NCI-H1694 treated with DMSO at 0.1 percent for 48 hours (cell line): ENCODE measurements at regions not wholly inside any gene's neighbourhood (a gene's known extent, or its start where the extent isn't known, plus 50 kb on each side); places are given as distances from the start of the nearest gene placed in this dataset.

Experiments
- DNase-seq: peaks from one replicate; lab custom pipeline; 2025; lab: John Stamatoyannopoulos, UW

GRCh38 chr5:167754501-167755021, 536.9 kb upstream of the WWC1 start:
- no peak for DNase-seq

GRCh38 chr5:167755420-167755819, 536.0 kb upstream of the WWC1 start:
- no peak for DNase-seq

GRCh38 chr5:167759057-167759821, 532.2 kb upstream of the WWC1 start:
- no peak for DNase-seq

GRCh38 chr5:167763772-167764171, 527.7 kb upstream of the WWC1 start:
- no peak for DNase-seq

GRCh38 chr5:167764641-167765289, 526.7 kb upstream of the WWC1 start:
- DNase-seq: no peak

- DNase-seq: no peak
Observed at GRCh38 chr5:167765352-167765751, 526.1 kb upstream of the WWC1 start.

- no peak for DNase-seq
Observed at GRCh38 chr5:167766957-167767356, 524.5 kb upstream of the WWC1 start.

GRCh38 chr5:167767795-167768194, 523.6 kb upstream of the WWC1 start:
- no peak for DNase-seq

- no peak for DNase-seq
Observed at GRCh38 chr5:167769846-167770413, 521.5 kb upstream of the WWC1 start.

- DNase-seq: no peak
Observed at GRCh38 chr5:167770461-167770860, 521.0 kb upstream of the WWC1 start.

- DNase-seq: no peak
Observed at GRCh38 chr5:167771571-167771970, 519.9 kb upstream of the WWC1 start.

- no peak for DNase-seq
Observed at GRCh38 chr5:167773668-167774301, 517.7 kb upstream of the WWC1 start.

GRCh38 chr5:167777746-167778145, 513.7 kb upstream of the WWC1 start:
- DNase-seq: no peak

- DNase-seq: no peak
Observed at GRCh38 chr5:167778228-167778627, 513.2 kb upstream of the WWC1 start.

GRCh38 chr5:167779644-167780043, 511.8 kb upstream of the WWC1 start:
- DNase-seq: no peak

GRCh38 chr5:167780177-167780576, 511.3 kb upstream of the WWC1 start:
- DNase-seq: no peak

GRCh38 chr5:167783145-167783817, 508.2 kb upstream of the WWC1 start:
- no peak for DNase-seq

- no peak for DNase-seq
Observed at GRCh38 chr5:167785106-167785505, 506.3 kb upstream of the WWC1 start.

GRCh38 chr5:167785901-167786300, 505.5 kb upstream of the WWC1 start:
- DNase-seq: no peak

- DNase-seq: no peak
Observed at GRCh38 chr5:167786871-167787578, 504.4 kb upstream of the WWC1 start.

GRCh38 chr5:167790045-167790444, 501.4 kb upstream of the WWC1 start:
- DNase-seq: no peak
